H9 (cell line): ENCODE measurements at regions not wholly inside any gene's neighbourhood (a gene's known extent, or its start where the extent isn't known, plus 50 kb on each side); places are given as distances from the start of the nearest gene placed in this dataset.

ENCODE experiments used
- DNase-seq: peaks from one replicate; pipeline ENCODE4 v3.0.0-alpha.2; 2017
- H2AFZ ChIP-seq: one replicate; pipeline ENCODE4 v1.6.1; 2013; ENCODE audit warnings: mild to moderate bottlenecking, low read length, control low read depth, moderate library complexity
- H2AK5ac ChIP-seq: 2 replicates; pipeline ENCODE4 v1.6.1; 2013; ENCODE audit warnings: low read length, control low read depth, mixed read lengths; ENCODE audit not compliant: insufficient read length
- H2BK120ac ChIP-seq: one replicate; pipeline ENCODE4 v1.6.1; 2013; ENCODE audit warnings: low read depth, mild to moderate bottlenecking, low read length, control low read depth, inconsistent platforms; ENCODE audit not compliant: poor library complexity, severe bottlenecking
- H2BK12ac ChIP-seq: 2 replicates; pipeline ENCODE4 v1.6.1; 2013; ENCODE audit warnings: low read length, control low read depth, mixed read lengths, low read depth; ENCODE audit not compliant: insufficient read length
- H2BK15ac ChIP-seq: 2 replicates; pipeline ENCODE4 v1.6.1; 2013; ENCODE audit warnings: low read depth, low read length, control low read depth
- H2BK20ac ChIP-seq: one replicate; pipeline ENCODE4 v1.6.1; 2013; ENCODE audit warnings: low read depth, mild to moderate bottlenecking, low read length, control low read depth, inconsistent platforms; ENCODE audit not compliant: poor library complexity, severe bottlenecking
- H2BK5ac ChIP-seq: 2 replicates; pipeline ENCODE4 v1.6.1; 2013; ENCODE audit warnings: low read length, control low read depth, mixed read lengths; ENCODE audit not compliant: insufficient read length
- H3K14ac ChIP-seq: 2 replicates; pipeline ENCODE4 v1.6.1; 2013; ENCODE audit warnings: low read length, control low read depth; ENCODE audit not compliant: insufficient read depth
- H3K18ac ChIP-seq: 2 replicates; pipeline ENCODE4 v1.6.1; 2013; ENCODE audit warnings: low read depth, mild to moderate bottlenecking, mixed read lengths, low read length, control low read depth; ENCODE audit not compliant: insufficient read length
- H3K23ac ChIP-seq: 2 replicates; pipeline ENCODE4 v1.6.1; 2013; ENCODE audit warnings: low read length, control low read depth, mixed read lengths, low read depth; ENCODE audit not compliant: insufficient read length
- H3K23me2 ChIP-seq: 2 replicates; pipeline ENCODE4 v1.6.1; 2013; ENCODE audit warnings: low read depth, mild to moderate bottlenecking, mixed read lengths, low read length, control low read depth; ENCODE audit not compliant: insufficient read length, poor library complexity, severe bottlenecking
- H3K27ac ChIP-seq: 2 replicates; pipeline ENCODE4 v1.5.1; 2013; ENCODE audit warnings: low read length, control low read depth, mixed read lengths, low read depth; ENCODE audit not compliant: insufficient read length
- H3K27me3 ChIP-seq: 2 replicates; pipeline ENCODE4 v1.6.1; 2013; ENCODE audit warnings: low read length, control low read depth, inconsistent platforms; ENCODE audit not compliant: insufficient read depth
- H3K4ac ChIP-seq: 2 replicates; pipeline ENCODE4 v1.6.1; 2013; ENCODE audit warnings: low read depth, mild to moderate bottlenecking, control low read depth, inconsistent platforms, low read length, moderate library complexity
- H3K4me1 ChIP-seq: 2 replicates; pipeline ENCODE4 v1.6.1; 2013; ENCODE audit warnings: low read length, control low read depth, inconsistent platforms; ENCODE audit not compliant: insufficient read depth
- H3K4me2 ChIP-seq: 2 replicates; pipeline ENCODE4 v1.6.1; 2013; ENCODE audit warnings: low read length, control low read depth, mixed read lengths; ENCODE audit not compliant: insufficient read length, insufficient read depth
- H3K56ac ChIP-seq: 2 replicates; pipeline ENCODE4 v1.6.1; 2013; ENCODE audit warnings: low read depth, mild to moderate bottlenecking, mixed read lengths, low read length, control low read depth; ENCODE audit not compliant: insufficient read length
- H3K79me1 ChIP-seq: 2 replicates; pipeline ENCODE4 v1.6.1; 2013; ENCODE audit warnings: low read depth, mild to moderate bottlenecking, moderate library complexity, low read length, control low read depth, inconsistent platforms; ENCODE audit not compliant: insufficient read depth, poor library complexity, severe bottlenecking
- H3K79me2 ChIP-seq: 2 replicates; pipeline ENCODE4 v1.6.1; 2013; ENCODE audit warnings: low read length, control low read depth, inconsistent platforms; ENCODE audit not compliant: insufficient read depth
- H3K9ac ChIP-seq: 2 replicates; pipeline ENCODE4 v1.6.1; 2013; ENCODE audit warnings: low read length, control low read depth, mixed read lengths; ENCODE audit not compliant: insufficient read length; ENCODE audit errors: extremely low read depth
- H3K9me3 ChIP-seq: one replicate; pipeline ENCODE4 v1.6.1; 2013; ENCODE audit warnings: low read depth, low read length, inconsistent platforms; ENCODE audit not compliant: control insufficient read depth
- H3T11ph ChIP-seq: one replicate; pipeline ENCODE4 v1.6.1; 2013; ENCODE audit warnings: mild to moderate bottlenecking, low read length, control low read depth, inconsistent platforms
- H4K20me1 ChIP-seq: one replicate; pipeline ENCODE4 v1.6.1; 2013; ENCODE audit not compliant: control insufficient read depth, insufficient read length, insufficient read depth
- H4K5ac ChIP-seq: 2 replicates; pipeline ENCODE4 v1.6.1; 2013; ENCODE audit warnings: low read depth, mild to moderate bottlenecking, mixed read lengths, low read length, control low read depth; ENCODE audit not compliant: insufficient read length
- H4K8ac ChIP-seq: replicated peaks from 2 replicates; pipeline ENCODE4 v1.6.1; 2013; ENCODE audit warnings: low read length, control low read depth, mixed read lengths, low read depth; ENCODE audit not compliant: insufficient read length
- H4K91ac ChIP-seq: 2 replicates; pipeline ENCODE4 v1.6.1; 2013; ENCODE audit warnings: low read depth, mild to moderate bottlenecking, moderate library complexity, mixed read lengths, low read length, control low read depth; ENCODE audit not compliant: insufficient read length
- H3K27ac Mint-ChIP-seq, 3 experiments: 2 replicates in 2 of 3; 3 replicates in 1 of 3; pipeline ENCODE4 v1.8.0; 2020 to 2021; ENCODE audit warnings: mixed read lengths in 3 of 3, mild to moderate bottlenecking in 1 of 3, moderate library complexity in 1 of 3
- H3K27me3 Mint-ChIP-seq: 2 replicates; pipeline ENCODE4 v1.8.0; 2021; ENCODE audit warnings: low read depth, mild to moderate bottlenecking, moderate library complexity, mixed read lengths
- H3K36me3 Mint-ChIP-seq, 3 experiments: 2 replicates in 2 of 3; 3 replicates in 1 of 3; pipeline ENCODE4 v1.8.0; 2020 to 2021; ENCODE audit warnings: low read depth in 3 of 3, mixed read lengths in 3 of 3; ENCODE audit not compliant: insufficient read depth in 1 of 3
- H3K4me1 Mint-ChIP-seq, 2 experiments: 2 replicates each; pipeline ENCODE4 v1.8.0; 2020; ENCODE audit warnings: mixed read lengths in 2 of 2
- H3K4me3 Mint-ChIP-seq, 2 experiments: 2 replicates in 1 of 2; 3 replicates in 1 of 2; pipeline ENCODE4 v1.8.0; 2020 to 2021; ENCODE audit warnings: mild to moderate bottlenecking in 2 of 2, mixed read lengths in 2 of 2, moderate library complexity in 1 of 2
- H3K9me3 Mint-ChIP-seq, 2 experiments: 2 replicates in 1 of 2; 3 replicates in 1 of 2; pipeline ENCODE4 v1.8.0; 2020; ENCODE audit warnings: mild to moderate bottlenecking in 2 of 2, mixed read lengths in 2 of 2, moderate library complexity in 1 of 2
- WGBS: extraction: QIAGEN DNeasy Blood & Tissue Kit; methylation state at CpG from one replicate; pipeline ENCODE4 v1.1.7; 2013; ENCODE audit warnings: missing lambda C conversion rate, low lambda C conversion rate, mixed read lengths; ENCODE audit not compliant: insufficient read length; ENCODE audit errors: extremely low coverage; 5-methylcytosine and 5-hydroxymethylcytosine counted together
- TF ChIP-seq, protein P1 (sequence below): fragments of 200-600 bp; sonication (generic); conservative IDR thresholded peaks from 3 replicates; pipeline ENCODE4 v1.8.0; 2021; ENCODE audit warnings: antibody characterized with exemption, mild to moderate bottlenecking

GRCh38 chr12:93170928-93171327 lies 206.8 kb upstream of the NUDT4 start:
- Histone ChIP-seq H3K27ac (no peak overlapping the region), H4K5ac (no peak overlapping the region), H4K8ac (no peak overlapping the region), H2BK15ac (no peak overlapping the region), H2BK120ac (no peak overlapping the region), H2AK5ac (no peak overlapping the region), H2BK5ac (no peak overlapping the region), H3K23me2 (no peaks in the 10 kb centered on the region), H3K56ac (no peak overlapping the region), H3K79me1 (no peaks in the 10 kb centered on the region), H3K23ac (no peak overlapping the region), H3K18ac (no peak overlapping the region), H2AFZ (no peak overlapping the region), H3K9me3 (no peaks in the 10 kb centered on the region), H3K4me1 (no peaks in the 10 kb centered on the region), H2BK20ac (no peak overlapping the region), H3K9ac (no peak overlapping the region), H3K79me2 (no peaks in the 10 kb centered on the region), H3K4me2 (no peak overlapping the region), H4K20me1 (no peaks in the 10 kb centered on the region), H3K4ac (no peak overlapping the region), H4K91ac (no peak overlapping the region), H3T11ph (no peak overlapping the region), H2BK12ac (no peak overlapping the region), H3K14ac (no peak overlapping the region), H3K27me3 (peaks cover 2% of the 10 kb centered on the region; the same call in 1 of the 2 replicates)
- H3K9me3 Mint-ChIP-seq = no peaks in the 10 kb centered on the region; a peak in 1 of 5 replicates
- no peaks in the 10 kb centered on the region for H3K36me3 Mint-ChIP-seq
- H3K27me3 Mint-ChIP-seq = peaks cover 49% of the 10 kb centered on the region
- TF ChIP-seq, protein P1, sequence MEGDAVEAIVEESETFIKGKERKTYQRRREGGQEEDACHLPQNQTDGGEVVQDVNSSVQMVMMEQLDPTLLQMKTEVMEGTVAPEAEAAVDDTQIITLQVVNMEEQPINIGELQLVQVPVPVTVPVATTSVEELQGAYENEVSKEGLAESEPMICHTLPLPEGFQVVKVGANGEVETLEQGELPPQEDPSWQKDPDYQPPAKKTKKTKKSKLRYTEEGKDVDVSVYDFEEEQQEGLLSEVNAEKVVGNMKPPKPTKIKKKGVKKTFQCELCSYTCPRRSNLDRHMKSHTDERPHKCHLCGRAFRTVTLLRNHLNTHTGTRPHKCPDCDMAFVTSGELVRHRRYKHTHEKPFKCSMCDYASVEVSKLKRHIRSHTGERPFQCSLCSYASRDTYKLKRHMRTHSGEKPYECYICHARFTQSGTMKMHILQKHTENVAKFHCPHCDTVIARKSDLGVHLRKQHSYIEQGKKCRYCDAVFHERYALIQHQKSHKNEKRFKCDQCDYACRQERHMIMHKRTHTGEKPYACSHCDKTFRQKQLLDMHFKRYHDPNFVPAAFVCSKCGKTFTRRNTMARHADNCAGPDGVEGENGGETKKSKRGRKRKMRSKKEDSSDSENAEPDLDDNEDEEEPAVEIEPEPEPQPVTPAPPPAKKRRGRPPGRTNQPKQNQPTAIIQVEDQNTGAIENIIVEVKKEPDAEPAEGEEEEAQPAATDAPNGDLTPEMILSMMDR = no peak
- no peak overlapping the region for H3K27ac Mint-ChIP-seq
- WGBS = no CpG with 5 or more reads among the region's 2 CpGs
- no peak overlapping the region for H3K4me3 Mint-ChIP-seq
- no peak for DNase-seq
- H3K4me1 Mint-ChIP-seq = peaks cover 8 to 12% of the 10 kb centered on the region in 2 experiments
